Activated B cell treated with CpG ODN at 0.5 μM for 24 hours (primary cell): ENCODE measurements at regions not wholly inside any gene's neighbourhood (a gene's known extent, or its start where the extent isn't known, plus 50 kb on each side); places are given as distances from the start of the nearest gene placed in this dataset.

Experiments
- ATAC-seq: fragments of 200-7000 bp; cut with Tn5 transposase; one replicate; pipeline ENCODE4 v1.10.0; 2021; ENCODE audit warnings: low read depth, mild to moderate bottlenecking, moderate library complexity
- CTCF ChIA-PET: fragments of 350-600 bp; sonication (Branson Sonifier 250); formaldehyde crosslinking; loops from one replicate; lab custom pipeline; 2021; ENCODE audit warnings: antibody characterized with exemption; lab: Charles Lee
- POLR2A ChIA-PET: fragments of 350-600 bp; sonication (Branson Sonifier 250); formaldehyde crosslinking; loops from one replicate; lab custom pipeline; 2021; ENCODE audit warnings: antibody characterized with exemption; lab: Charles Lee
- DNase-seq: peaks from one replicate; pipeline ENCODE4 v3.0.0; 2022
- H3K27ac Mint-ChIP-seq: one replicate; pipeline ENCODE4 v1.8.0; 2020; ENCODE audit warnings: mixed read lengths
- H3K27me3 Mint-ChIP-seq: one replicate; pipeline ENCODE4 v1.8.0; 2021; ENCODE audit warnings: mixed read lengths
- H3K36me3 Mint-ChIP-seq: one replicate; pipeline ENCODE4 v1.8.0; 2021; ENCODE audit warnings: low read depth, mixed read lengths
- H3K4me1 Mint-ChIP-seq: one replicate; pipeline ENCODE4 v1.8.0; 2021; ENCODE audit warnings: mixed read lengths
- H3K4me3 Mint-ChIP-seq: one replicate; pipeline ENCODE4 v1.8.0; 2020; ENCODE audit warnings: mild to moderate bottlenecking, mixed read lengths
- H3K9me3 Mint-ChIP-seq: one replicate; pipeline ENCODE4 v1.8.0; 2020; ENCODE audit warnings: mixed read lengths
- intact Hi-C: fragments of 100-400 bp; cut with micrococcal nuclease; formaldehyde crosslinking; loops from one replicate; pipeline ENCODE4 v1.15.1; 2024
- TF ChIP-seq, protein P1 (sequence below): fragments of 200-600 bp; IDR thresholded peaks from one replicate; pipeline ENCODE4 v1.8.0; 2022; ENCODE audit warnings: antibody characterized with exemption, mild to moderate bottlenecking

GRCh38 chr4:28665306-28665705 lies 1804.7 kb downstream of the STIM2 start:
- Mint-ChIP-seq H3K27me3 (no peaks in the 10 kb centered on the region), H3K36me3 (no peaks in the 10 kb centered on the region), H3K4me1 (no peaks in the 10 kb centered on the region), H3K27ac (no peak overlapping the region), H3K9me3 (peaks cover under 1% of the 10 kb centered on the region), H3K4me3 (no peak overlapping the region)
- CTCF ChIA-PET, result no interaction called here
- ATAC-seq (no peak), DNase-seq (no peak)
- intact Hi-C loops, result no loop called here
- TF ChIP-seq, protein P1, sequence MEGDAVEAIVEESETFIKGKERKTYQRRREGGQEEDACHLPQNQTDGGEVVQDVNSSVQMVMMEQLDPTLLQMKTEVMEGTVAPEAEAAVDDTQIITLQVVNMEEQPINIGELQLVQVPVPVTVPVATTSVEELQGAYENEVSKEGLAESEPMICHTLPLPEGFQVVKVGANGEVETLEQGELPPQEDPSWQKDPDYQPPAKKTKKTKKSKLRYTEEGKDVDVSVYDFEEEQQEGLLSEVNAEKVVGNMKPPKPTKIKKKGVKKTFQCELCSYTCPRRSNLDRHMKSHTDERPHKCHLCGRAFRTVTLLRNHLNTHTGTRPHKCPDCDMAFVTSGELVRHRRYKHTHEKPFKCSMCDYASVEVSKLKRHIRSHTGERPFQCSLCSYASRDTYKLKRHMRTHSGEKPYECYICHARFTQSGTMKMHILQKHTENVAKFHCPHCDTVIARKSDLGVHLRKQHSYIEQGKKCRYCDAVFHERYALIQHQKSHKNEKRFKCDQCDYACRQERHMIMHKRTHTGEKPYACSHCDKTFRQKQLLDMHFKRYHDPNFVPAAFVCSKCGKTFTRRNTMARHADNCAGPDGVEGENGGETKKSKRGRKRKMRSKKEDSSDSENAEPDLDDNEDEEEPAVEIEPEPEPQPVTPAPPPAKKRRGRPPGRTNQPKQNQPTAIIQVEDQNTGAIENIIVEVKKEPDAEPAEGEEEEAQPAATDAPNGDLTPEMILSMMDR, result no peak
- POLR2A ChIA-PET, result no interaction called here

- no peaks in the 10 kb centered on the region for H3K27me3 Mint-ChIP-seq
- ChIA-PET POLR2A (no interaction called here), CTCF (no interaction called here)
- intact Hi-C loops, result no loop called here
- DNase-seq, result no peak
- H3K4me1 Mint-ChIP-seq, result no peaks in the 10 kb centered on the region
- no peaks in the 10 kb centered on the region for H3K9me3 Mint-ChIP-seq
- H3K36me3 Mint-ChIP-seq, result no peaks in the 10 kb centered on the region
- no peak overlapping the region for H3K4me3 Mint-ChIP-seq
- no peak overlapping the region for H3K27ac Mint-ChIP-seq
- no peak for ATAC-seq
- TF ChIP-seq, protein P1, result no peak
Measured at GRCh38 chr4:28675582-28675981, 1814.9 kb downstream of the STIM2 start.

GRCh38 chr4:28677808-28678207 lies 1817.2 kb downstream of the STIM2 start:
- intact Hi-C loops, result no loop called here
- H3K4me3 Mint-ChIP-seq, result no peak overlapping the region
- no peaks in the 10 kb centered on the region for H3K27me3 Mint-ChIP-seq
- H3K36me3 Mint-ChIP-seq, result no peaks in the 10 kb centered on the region
- CTCF ChIA-PET, result no interaction called here
- DNase-seq (no peak), ATAC-seq (no peak)
- no peaks in the 10 kb centered on the region for H3K9me3 Mint-ChIP-seq
- no peaks in the 10 kb centered on the region for H3K4me1 Mint-ChIP-seq
- TF ChIP-seq, protein P1, result no peak
- POLR2A ChIA-PET, result no interaction called here
- no peak overlapping the region for H3K27ac Mint-ChIP-seq

DNA sequence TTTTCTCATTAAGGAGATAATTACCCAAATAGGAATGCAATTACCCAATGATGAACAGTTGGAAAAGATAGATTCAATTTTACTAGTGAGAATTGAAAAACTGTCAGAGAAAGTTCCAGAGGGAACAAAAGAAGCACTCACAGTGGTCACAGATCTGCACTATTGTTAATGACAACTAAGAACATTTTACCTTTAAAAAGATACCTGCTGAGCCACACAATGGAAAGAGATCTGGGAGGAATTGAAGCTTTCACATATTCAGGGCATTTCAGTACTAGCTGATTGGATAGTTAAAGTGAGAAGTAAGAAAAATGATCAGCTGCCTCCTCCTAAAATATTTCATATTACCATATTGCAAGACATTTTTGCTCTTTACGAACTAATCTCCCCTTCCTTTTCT lies 1822.2 kb downstream of the STIM2 start:
- TF ChIP-seq, protein P1, result no peak
- Mint-ChIP-seq H3K4me1 (no peaks in the 10 kb centered on the region), H3K27ac (no peak overlapping the region), H3K9me3 (no peaks in the 10 kb centered on the region), H3K27me3 (no peaks in the 10 kb centered on the region), H3K4me3 (no peak overlapping the region), H3K36me3 (no peaks in the 10 kb centered on the region)
- intact Hi-C loops, result no loop called here
- ATAC-seq (no peak), DNase-seq (no peak)
- POLR2A ChIA-PET, result no interaction called here
- CTCF ChIA-PET, result no interaction called here

- no peaks in the 10 kb centered on the region for H3K36me3 Mint-ChIP-seq
- DNase-seq (no peak), ATAC-seq (no peak)
- no peaks in the 10 kb centered on the region for H3K4me1 Mint-ChIP-seq
- ChIA-PET CTCF (no interaction called here), POLR2A (no interaction called here)
- H3K9me3 Mint-ChIP-seq, result peaks cover 2% of the 10 kb centered on the region
- H3K27ac Mint-ChIP-seq, result no peak overlapping the region
- TF ChIP-seq, protein P1, result no peak
- no peaks in the 10 kb centered on the region for H3K27me3 Mint-ChIP-seq
- H3K4me3 Mint-ChIP-seq, result no peak overlapping the region
- intact Hi-C loops, result no loop called here
Measured at GRCh38 chr4:28686618-28687017, 1826.0 kb downstream of the STIM2 start.
